ENCODE measurements at regions not wholly inside any gene's neighbourhood (a gene's known extent, or its start where the extent isn't known, plus 50 kb on each side); places are given as distances from the start of the nearest gene placed in this dataset.

GRCh38 chr11:112497826-112498225, 237.2 kb upstream of the PLET1 start:
- TF ChIP-seq CTCF (IDR thresholded peaks at IDR 0.05) (no peak), ZFX (IDR thresholded peaks at IDR 0.05; ENCODE audit: borderline replicate concordance) (no peak)
- H3K27ac ChIP-seq: no peak overlapping the region

- no peak for TF ChIP-seq CTCF (IDR thresholded peaks at IDR 0.05)
- no peak for TF ChIP-seq ZFX (IDR thresholded peaks at IDR 0.05; ENCODE audit: borderline replicate concordance)
- H3K27ac ChIP-seq: no peak overlapping the region
Observed at GRCh38 chr11:112498701-112499100, 238.0 kb upstream of the PLET1 start.

GRCh38 chr11:112499153-112499880, 238.7 kb upstream of the PLET1 start:
- no peak overlapping the region for H3K27ac ChIP-seq
- TF ChIP-seq CTCF (IDR thresholded peaks at IDR 0.05) (no peak), ZFX (IDR thresholded peaks at IDR 0.05; ENCODE audit: borderline replicate concordance) (no peak)

GRCh38 chr11:112499881-112500204, 239.2 kb upstream of the PLET1 start:
- H3K27ac ChIP-seq: no peak overlapping the region
- no peak for TF ChIP-seq ZFX (IDR thresholded peaks at IDR 0.05; ENCODE audit: borderline replicate concordance)
- no peak for TF ChIP-seq CTCF (IDR thresholded peaks at IDR 0.05)

GRCh38 chr11:112503410-112503809, 242.8 kb upstream of the PLET1 start:
- no peak for TF ChIP-seq CTCF (IDR thresholded peaks at IDR 0.05)
- TF ChIP-seq ZFX (IDR thresholded peaks at IDR 0.05; ENCODE audit: borderline replicate concordance): no peak
- no peak overlapping the region for H3K27ac ChIP-seq

GRCh38 chr11:112504056-112504455, 243.4 kb upstream of the PLET1 start:
- no peak overlapping the region for H3K27ac ChIP-seq
- TF ChIP-seq ZFX (IDR thresholded peaks at IDR 0.05; ENCODE audit: borderline replicate concordance): no peak
- TF ChIP-seq CTCF (IDR thresholded peaks at IDR 0.05): no peak

- H3K27ac ChIP-seq: no peak overlapping the region
- TF ChIP-seq CTCF (IDR thresholded peaks at IDR 0.05) (no peak), ZFX (IDR thresholded peaks at IDR 0.05; ENCODE audit: borderline replicate concordance) (no peak)
Observed at GRCh38 chr11:112506852-112507251, 246.2 kb upstream of the PLET1 start.
